Tibial nerve (tissue), 4 donors: ENCODE measurements at regions not wholly inside any gene's neighbourhood (a gene's known extent, or its start where the extent isn't known, plus 50 kb on each side); places are given as distances from the start of the nearest gene placed in this dataset.

Experiments used
- CTCF ChIP-seq, 5 experiments: fragments of 200-600 bp in 3 of 5; fragments of 450-650 bp in 2 of 5; sonication (generic) in 3 of 5; IDR thresholded peaks; one replicate each; pipeline ENCODE4 v1.5.1; 2016 to 2019; ENCODE audit warnings: antibody characterized with exemption in 5 of 5, mild to moderate bottlenecking in 3 of 5, moderate library complexity in 2 of 5
- EP300 ChIP-seq, 2 donors: sonication (generic); formaldehyde crosslinking; IDR thresholded peaks; one replicate each; pipeline ENCODE4 v1.6.1; 2017; ENCODE audit warnings: antibody characterized with exemption in 2 of 2, mild to moderate bottlenecking in 1 of 2

GRCh38 chr10:128852902-128853301, 614.1 kb upstream of the MGMT start:
- no peak for TF ChIP-seq CTCF (IDR thresholded peaks at IDR 0.05)
- TF ChIP-seq EP300 (IDR thresholded peaks at IDR 0.05), result no peak
